GM12878 (cell line): ENCODE measurements at regions not wholly inside any gene's neighbourhood (a gene's known extent, or its start where the extent isn't known, plus 50 kb on each side); places are given as distances from the start of the nearest gene placed in this dataset.

Source experiments
- ATAC-seq: fragments of 200-7000 bp; cut with Tn5 transposase; 3 replicates; pipeline ENCODE4 v1.9.1; 2020; ENCODE audit warnings: mild to moderate bottlenecking, moderate library complexity
- BruUV-seq: library from RNA; stranded (reverse); fragments of 400-500 nt; replicated peaks from 2 replicates; lab custom pipeline; 2021; lab: Mats Ljungman, UMichigan
- CTCF ChIA-PET: fragments of 300-600 bp; sonication (Branson Sonifier 250); formaldehyde crosslinking; extraction: SDS; loops from one replicate; lab custom pipeline; 2021; ENCODE audit warnings: inconsistent platforms; lab: Yijun Ruan, JAX
- POLR2A ChIA-PET: fragments of 350-600 bp; formaldehyde crosslinking; extraction: SDS; loops from one replicate; lab custom pipeline; 2021; ENCODE audit warnings: inconsistent platforms; lab: Charles Lee
- RAD21 ChIA-PET: fragments of 300-600 bp; sonication (Branson Sonifier 250); formaldehyde crosslinking; loops from one replicate; lab custom pipeline; 2023; ENCODE audit warnings: antibody characterized with exemption; ENCODE audit not compliant: unreplicated experiment; lab: Charles Lee
- SMC1A ChIA-PET: fragments of 300-600 bp; sonication (Branson Sonifier 250); formaldehyde crosslinking; loops from one replicate; lab custom pipeline; 2023; ENCODE audit not compliant: unreplicated experiment, uncharacterized antibody; lab: Charles Lee
- DNase-seq: peaks from one replicate; pipeline ENCODE4 v3.0.0-alpha.2; 2011; ENCODE audit warnings: low read depth, low spot score
- FAIRE-seq: peaks from 3 replicates; lab custom pipeline; 2011; peaks lifted over from hg19 to GRCh38; lab: Jason Lieb, UNC
- H2AFZ ChIP-seq: 2 replicates; pipeline ENCODE4 v1.6.0; 2011; ENCODE audit warnings: low read depth, low read length, control low read depth; ENCODE audit not compliant: control insufficient read depth
- H3K27ac ChIP-seq: 2 replicates; pipeline ENCODE4 v1.5.1; 2011; ENCODE audit warnings: control low read depth; ENCODE audit not compliant: control insufficient read depth, insufficient read depth
- H3K27me3 ChIP-seq, 2 experiments: replicated peaks in 1 of 2; 2 replicates each; pipeline versions ENCODE4 v1.6.0 to v1.6.1; 2011; ENCODE audit warnings: low read length in 1 of 2; ENCODE audit not compliant: control insufficient read depth in 2 of 2, insufficient read depth in 2 of 2
- H3K36me3 ChIP-seq, 2 experiments: 2 replicates each; pipeline ENCODE4 v1.5.1; 2011; ENCODE audit warnings: low read length in 1 of 2; ENCODE audit not compliant: control insufficient read depth in 2 of 2, insufficient read depth in 2 of 2
- H3K4me1 ChIP-seq: 2 replicates; pipeline ENCODE4 v1.6.1; 2011; ENCODE audit warnings: mild to moderate bottlenecking, low read length, moderate library complexity, mixed read lengths; ENCODE audit not compliant: control insufficient read depth, insufficient read depth
- H3K4me2 ChIP-seq: 2 replicates; pipeline ENCODE4 v1.6.0; 2011; ENCODE audit warnings: control low read depth; ENCODE audit not compliant: control insufficient read depth, insufficient read depth
- H3K4me3 ChIP-seq: fragments of 200-600 bp; sonication (generic); 2 replicates; pipeline ENCODE4 v1.5.1; 2016
- H3K79me2 ChIP-seq: 2 replicates; pipeline ENCODE4 v1.6.0; 2011; ENCODE audit warnings: low read length; ENCODE audit not compliant: control insufficient read depth, insufficient read depth
- H3K9ac ChIP-seq: 2 replicates; pipeline ENCODE4 v1.8.0; 2011; ENCODE audit warnings: low read length, control low read depth, mixed read lengths; ENCODE audit not compliant: control insufficient read depth, insufficient read depth
- H3K9me3 ChIP-seq: replicated peaks from 3 replicates; pipeline ENCODE4 v1.5.1; 2011; ENCODE audit warnings: mild to moderate bottlenecking, low read length; ENCODE audit not compliant: control insufficient read depth, insufficient read depth
- H4K20me1 ChIP-seq: 2 replicates; pipeline ENCODE4 v1.6.0; 2011; ENCODE audit not compliant: control insufficient read depth, insufficient read depth
- ATF7 ChIP-seq: fragments of 450-650 bp; IDR thresholded peaks from 2 replicates; pipeline ENCODE4 v1.6.1; 2016; ENCODE audit warnings: low read depth, mild to moderate bottlenecking
- BCL11A ChIP-seq: IDR thresholded peaks from 2 replicates; pipeline ENCODE4 v1.6.1; 2011; ENCODE audit warnings: low read depth, low read length
- DPF2 ChIP-seq: fragments of 450-650 bp; IDR thresholded peaks from 2 replicates; pipeline ENCODE4 v1.6.1; 2017; ENCODE audit warnings: mild to moderate bottlenecking
- EED ChIP-seq: sonication (generic); IDR thresholded peaks from 2 replicates; pipeline ENCODE4 v1.6.1; 2016; ENCODE audit warnings: antibody characterized with exemption, low read depth
- EZH2 ChIP-seq: IDR thresholded peaks from 2 replicates; pipeline ENCODE4 v1.6.1; 2012; ENCODE audit warnings: low read depth, mild to moderate bottlenecking, control low read depth, inconsistent platforms, low read length, borderline replicate concordance; ENCODE audit not compliant: control insufficient read depth
- IKZF1 ChIP-seq: fragments of 450-650 bp; conservative IDR thresholded peaks from 2 replicates; pipeline ENCODE4 v1.6.1; 2017; ENCODE audit warnings: antibody characterized with exemption, mild to moderate bottlenecking
- IKZF2 ChIP-seq, 2 experiments: fragments of 450-650 bp; IDR thresholded peaks; 2 replicates each; pipeline ENCODE4 v1.6.1; 2017; ENCODE audit warnings: mild to moderate bottlenecking in 2 of 2, moderate library complexity in 2 of 2
- JUND ChIP-seq: IDR thresholded peaks from 2 replicates; pipeline ENCODE4 v1.6.1; 2012; ENCODE audit warnings: low read depth, mild to moderate bottlenecking, low read length, improper control_type of control experiment, moderate library complexity
- NR2F1 ChIP-seq: fragments of 450-650 bp; conservative IDR thresholded peaks from 2 replicates; pipeline ENCODE4 v1.6.1; 2017; ENCODE audit warnings: mild to moderate bottlenecking
- RUNX3 ChIP-seq: IDR thresholded peaks from 2 replicates; pipeline ENCODE4 v1.6.1; 2012; ENCODE audit warnings: low read length, inconsistent platforms
- ZNF217 ChIP-seq: fragments of 450-650 bp; IDR thresholded peaks from 2 replicates; pipeline ENCODE4 v1.6.1; 2017; ENCODE audit warnings: antibody characterized with exemption, mild to moderate bottlenecking
- ZNF274 ChIP-seq: IDR thresholded peaks from one replicate; pipeline ENCODE4 v1.8.0; 2011; ENCODE audit not compliant: insufficient read length, insufficient read depth
- ZNF622 ChIP-seq: fragments of 450-650 bp; IDR thresholded peaks from 2 replicates; pipeline ENCODE4 v1.6.1; 2017; ENCODE audit warnings: mild to moderate bottlenecking, inconsistent platforms
- WGBS: methylation state at CpG from one replicate; pipeline ENCODE4 v1.1.6; 2016; ENCODE audit warnings: low lambda C conversion rate; ENCODE audit not compliant: insufficient replicate concordance, insufficient coverage; ENCODE audit errors: missing lambda C conversion rate; 5-methylcytosine and 5-hydroxymethylcytosine counted together
- in situ Hi-C: fragments of 300-500 bp; cut with MboI; formaldehyde crosslinking; loops from 9 replicates; pipeline ENCODE4 v1.14.3; 2018; ENCODE audit warnings: mixed read lengths
- intact Hi-C: fragments of 100-400 bp; cut with micrococcal nuclease; formaldehyde crosslinking; loops from one replicate; pipeline ENCODE4 v1.14.2; 2022; ENCODE audit not compliant: unreplicated experiment
- TF ChIP-seq, protein P1 (sequence below): fragments of 450-650 bp; IDR thresholded peaks from 2 replicates; pipeline ENCODE4 v1.6.1; 2017; ENCODE audit warnings: low read depth, mild to moderate bottlenecking, moderate library complexity
- TF ChIP-seq, protein P2 (sequence below): fragments of 450-650 bp; IDR thresholded peaks from 2 replicates; pipeline ENCODE4 v1.6.1; 2016; ENCODE audit warnings: mild to moderate bottlenecking, moderate library complexity, borderline replicate concordance

DNA sequence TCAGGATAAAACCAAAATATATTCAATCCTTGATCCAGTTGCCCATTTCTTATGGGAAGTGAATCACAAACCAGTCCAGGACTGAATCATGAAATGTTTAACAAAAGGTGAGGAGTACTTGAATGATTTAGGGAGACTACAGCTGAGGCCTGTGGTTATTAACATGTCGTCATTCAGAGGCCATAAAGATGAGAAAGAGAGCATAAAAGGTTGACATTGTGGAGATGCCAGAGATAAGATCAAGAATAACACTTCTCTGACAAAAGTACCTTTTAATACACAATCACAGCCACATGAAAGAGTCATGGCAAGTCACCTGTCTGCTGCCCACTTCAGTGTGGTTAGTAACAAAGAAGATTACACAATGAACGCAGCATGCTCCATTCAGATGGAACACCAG, 1195.7 kb upstream of the SORCS1 start (continued):
- TF ChIP-seq ATF7: peak; percentile 85
- peak; percentile 41; the same call in 1 of the 2 replicates for TF ChIP-seq IKZF1
- TF ChIP-seq RUNX3: no peak; the same call in 1 of the 2 replicates
- peak; percentile 37; the same call in 1 of the 2 replicates for TF ChIP-seq ZNF217
- no peak for TF ChIP-seq EED
- TF ChIP-seq IKZF2 (IDR thresholded peaks at IDR 0.05): peak in 1 of 2 experiments; percentile 39; a peak in 1 of 4 replicates
- no peak for TF ChIP-seq EZH2
- TF ChIP-seq, protein P1, sequence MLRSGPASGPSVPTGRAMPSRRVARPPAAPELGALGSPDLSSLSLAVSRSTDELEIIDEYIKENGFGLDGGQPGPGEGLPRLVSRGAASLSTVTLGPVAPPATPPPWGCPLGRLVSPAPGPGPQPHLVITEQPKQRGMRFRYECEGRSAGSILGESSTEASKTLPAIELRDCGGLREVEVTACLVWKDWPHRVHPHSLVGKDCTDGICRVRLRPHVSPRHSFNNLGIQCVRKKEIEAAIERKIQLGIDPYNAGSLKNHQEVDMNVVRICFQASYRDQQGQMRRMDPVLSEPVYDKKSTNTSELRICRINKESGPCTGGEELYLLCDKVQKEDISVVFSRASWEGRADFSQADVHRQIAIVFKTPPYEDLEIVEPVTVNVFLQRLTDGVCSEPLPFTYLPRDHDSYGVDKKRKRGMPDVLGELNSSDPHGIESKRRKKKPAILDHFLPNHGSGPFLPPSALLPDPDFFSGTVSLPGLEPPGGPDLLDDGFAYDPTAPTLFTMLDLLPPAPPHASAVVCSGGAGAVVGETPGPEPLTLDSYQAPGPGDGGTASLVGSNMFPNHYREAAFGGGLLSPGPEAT: 0 out of 2 replicates have a peak, but pooled peaks have one; percentile 30
- peak; percentile 83 for TF ChIP-seq NR2F1

DNA sequence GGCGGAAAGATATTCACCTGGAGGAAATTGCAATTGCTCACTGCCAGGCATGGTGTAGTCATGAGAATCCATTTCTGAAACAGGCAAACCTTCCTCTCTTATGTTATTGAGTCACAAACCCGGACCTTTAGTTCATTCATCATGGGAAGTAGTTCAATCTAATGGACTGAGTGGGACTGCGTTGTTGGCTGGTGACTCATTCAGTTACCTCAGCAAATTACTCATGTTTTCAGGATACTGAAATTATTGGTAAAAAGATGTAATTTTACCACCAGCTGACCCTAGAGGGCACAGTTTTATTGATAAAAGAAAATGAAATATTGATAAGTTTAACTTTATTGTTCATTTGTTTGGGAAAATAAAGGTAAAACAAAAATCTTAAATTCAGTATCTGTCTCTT, 1194.4 kb upstream of the SORCS1 start:
- no peak overlapping the region for H2AFZ ChIP-seq
- CTCF ChIA-PET: interaction anchor here (1.3 kb wide), 1 partner anchor 1653 kb away, joined by 3 read pairs; no protein-coding TSS in a partner anchor
- DNase-seq (peak; percentile 13), FAIRE-seq (no peak), ATAC-seq (peak; percentile 86)
- no peak overlapping the region for H3K4me3 ChIP-seq
- no peaks in the 10 kb centered on the region for H3K36me3 ChIP-seq
- 23% methylated on average over 3 of the region's 3 CpGs for WGBS
- H3K4me2 ChIP-seq: no peak overlapping the region
- POLR2A ChIA-PET: no interaction called here
- H3K9ac ChIP-seq: no peak overlapping the region
- intact Hi-C loops (loop anchor here (10.0 kb wide), 1 partner anchor 426 kb away; no protein-coding TSS in a partner anchor), in situ Hi-C loops (no loop called here)
- H3K27me3 ChIP-seq: no peaks in the 10 kb centered on the region
- H3K79me2 ChIP-seq: no peaks in the 10 kb centered on the region
- SMC1A ChIA-PET: interaction anchor here (0.8 to 1.6 kb wide), 2 partner anchors 15 to 155 kb away, joined by 3 to 5 read pairs; no protein-coding TSS in a partner anchor
- RAD21 ChIA-PET: no interaction called here
- no peaks in the 10 kb centered on the region for H3K4me1 ChIP-seq
- BruUV-seq: no TSS peak
- H3K9me3 ChIP-seq: no peaks in the 10 kb centered on the region
- no peak overlapping the region for H3K27ac ChIP-seq
- no peaks in the 10 kb centered on the region for H4K20me1 ChIP-seq
- TF ChIP-seq ATF7: peak; percentile 38; the same call in 1 of the 2 replicates
- TF ChIP-seq, protein P2, sequence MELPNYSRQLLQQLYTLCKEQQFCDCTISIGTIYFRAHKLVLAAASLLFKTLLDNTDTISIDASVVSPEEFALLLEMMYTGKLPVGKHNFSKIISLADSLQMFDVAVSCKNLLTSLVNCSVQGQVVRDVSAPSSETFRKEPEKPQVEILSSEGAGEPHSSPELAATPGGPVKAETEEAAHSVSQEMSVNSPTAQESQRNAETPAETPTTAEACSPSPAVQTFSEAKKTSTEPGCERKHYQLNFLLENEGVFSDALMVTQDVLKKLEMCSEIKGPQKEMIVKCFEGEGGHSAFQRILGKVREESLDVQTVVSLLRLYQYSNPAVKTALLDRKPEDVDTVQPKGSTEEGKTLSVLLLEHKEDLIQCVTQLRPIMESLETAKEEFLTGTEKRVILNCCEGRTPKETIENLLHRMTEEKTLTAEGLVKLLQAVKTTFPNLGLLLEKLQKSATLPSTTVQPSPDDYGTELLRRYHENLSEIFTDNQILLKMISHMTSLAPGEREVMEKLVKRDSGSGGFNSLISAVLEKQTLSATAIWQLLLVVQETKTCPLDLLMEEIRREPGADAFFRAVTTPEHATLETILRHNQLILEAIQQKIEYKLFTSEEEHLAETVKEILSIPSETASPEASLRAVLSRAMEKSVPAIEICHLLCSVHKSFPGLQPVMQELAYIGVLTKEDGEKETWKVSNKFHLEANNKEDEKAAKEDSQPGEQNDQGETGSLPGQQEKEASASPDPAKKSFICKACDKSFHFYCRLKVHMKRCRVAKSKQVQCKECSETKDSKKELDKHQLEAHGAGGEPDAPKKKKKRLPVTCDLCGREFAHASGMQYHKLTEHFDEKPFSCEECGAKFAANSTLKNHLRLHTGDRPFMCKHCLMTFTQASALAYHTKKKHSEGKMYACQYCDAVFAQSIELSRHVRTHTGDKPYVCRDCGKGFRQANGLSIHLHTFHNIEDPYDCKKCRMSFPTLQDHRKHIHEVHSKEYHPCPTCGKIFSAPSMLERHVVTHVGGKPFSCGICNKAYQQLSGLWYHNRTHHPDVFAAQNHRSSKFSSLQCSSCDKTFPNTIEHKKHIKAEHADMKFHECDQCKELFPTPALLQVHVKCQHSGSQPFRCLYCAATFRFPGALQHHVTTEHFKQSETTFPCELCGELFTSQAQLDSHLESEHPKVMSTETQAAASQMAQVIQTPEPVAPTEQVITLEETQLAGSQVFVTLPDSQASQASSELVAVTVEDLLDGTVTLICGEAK: peak; percentile 68
- TF ChIP-seq DPF2: 0 out of 2 replicates have a peak, but pooled peaks have one; percentile 30
- TF ChIP-seq BCL11A: 0 out of 2 replicates have a peak, but pooled peaks have one; percentile 11
- no peak for TF ChIP-seq ZNF622
- 0 out of 2 replicates have a peak, but pooled peaks have one; percentile 7 for TF ChIP-seq JUND
- peak; percentile 39; the same call in 1 of the 2 replicates for TF ChIP-seq IKZF1
- TF ChIP-seq ZNF274: no peak
- TF ChIP-seq RUNX3: peak; percentile 27; the same call in 1 of the 2 replicates
